ENCODE measurements at regions not wholly inside any gene's neighbourhood (a gene's known extent, or its start where the extent isn't known, plus 50 kb on each side); places are given as distances from the start of the nearest gene placed in this dataset.

DNA sequence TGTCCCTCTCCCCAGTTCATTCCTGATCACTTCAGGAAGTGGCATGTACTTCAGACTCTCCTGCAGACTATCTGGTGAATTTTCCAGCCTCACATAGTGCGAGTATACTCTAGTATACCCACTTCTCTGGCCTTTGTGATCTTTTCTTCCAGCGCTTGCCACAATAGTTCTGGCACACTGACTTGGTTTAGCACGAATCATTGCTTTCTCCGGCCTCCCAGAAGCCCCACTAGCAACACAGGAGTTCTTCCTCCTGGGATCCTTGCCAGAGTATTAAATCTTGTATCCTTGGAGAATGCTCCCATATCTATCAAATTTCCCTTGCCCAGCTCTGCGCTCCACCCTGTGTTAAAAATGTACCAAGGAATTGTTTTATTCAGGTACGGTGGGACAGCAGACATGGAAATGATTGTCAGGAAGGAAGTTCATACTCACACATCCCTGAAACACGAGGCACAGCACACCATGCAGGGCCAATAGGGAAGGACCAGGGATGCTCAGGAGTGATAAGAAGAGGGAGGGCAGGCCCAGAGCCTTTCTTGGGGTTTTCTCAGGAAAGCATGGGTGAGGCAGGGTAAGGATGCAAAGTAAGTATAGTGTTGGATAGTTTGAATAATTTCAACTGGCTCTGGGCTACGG lies 136.7 kb downstream of the ADSS2 start:
- TF ChIP-seq CTCF (IDR thresholded peaks at IDR 0.05; ENCODE audit: low read depth, low read length, poor library complexity, severe bottlenecking) (no peak), EZH2phosphoT487 (IDR thresholded peaks at IDR 0.05; ENCODE audit: borderline replicate concordance, low read length) (no peak)
